Fibroblast of peridontal ligament (primary cell): ENCODE measurements at regions not wholly inside any gene's neighbourhood (a gene's known extent, or its start where the extent isn't known, plus 50 kb on each side); places are given as distances from the start of the nearest gene placed in this dataset.

Source experiments
- DNase-seq: peaks from one replicate; pipeline ENCODE4 v3.0.0-alpha.2; 2010; ENCODE audit errors: extremely low read depth

GRCh38 chr2:18425210-18425703 is 135.2 kb downstream of the RDH14 start:
- DNase-seq, result peak; percentile 29

- peak; percentile 29 for DNase-seq
Observed at GRCh38 chr2:18423636-18424035, 136.8 kb downstream of the RDH14 start.

GRCh38 chr2:18422432-18423165 is 137.9 kb downstream of the RDH14 start:
- DNase-seq, result no peak

- DNase-seq, result peak; percentile 87
Observed at GRCh38 chr2:18413676-18414396, 146.6 kb downstream of the RDH14 start.

GRCh38 chr2:18412980-18413675 is 147.3 kb downstream of the RDH14 start:
- peak; percentile 50 for DNase-seq

GRCh38 chr2:18411626-18412025 is 148.8 kb downstream of the RDH14 start:
- peak; percentile 75 for DNase-seq

GRCh38 chr2:18410543-18410942 is 149.9 kb downstream of the RDH14 start:
- DNase-seq, result no peak

- DNase-seq, result no peak
Observed at GRCh38 chr2:18408638-18409037, 151.8 kb downstream of the RDH14 start.

GRCh38 chr2:18406219-18406618 is 154.2 kb downstream of the RDH14 start:
- DNase-seq, result no peak

- DNase-seq, result no peak
Observed at GRCh38 chr2:18404708-18405107, 155.7 kb downstream of the RDH14 start.

GRCh38 chr2:18403921-18404522 is 156.4 kb downstream of the RDH14 start:
- DNase-seq, result peak; percentile 28

- DNase-seq, result peak; percentile 64
Observed at GRCh38 chr2:18402831-18403230, 157.6 kb downstream of the RDH14 start.

GRCh38 chr2:18401471-18401870 is 159.0 kb downstream of the RDH14 start:
- DNase-seq, result no peak

- DNase-seq, result no peak
Observed at GRCh38 chr2:18399601-18400000, 160.9 kb downstream of the RDH14 start.

GRCh38 chr2:18398833-18399232 is 161.6 kb downstream of the RDH14 start:
- DNase-seq, result peak; percentile 76

GRCh38 chr2:18396329-18397010 is 164.0 kb downstream of the RDH14 start:
- DNase-seq, result no peak

- DNase-seq, result no peak
Observed at GRCh38 chr2:18395555-18395954, 164.9 kb downstream of the RDH14 start.

- DNase-seq, result peak; percentile 89
Observed at GRCh38 chr2:18387441-18388206, 172.8 kb downstream of the RDH14 start.

- DNase-seq, result no peak
Observed at GRCh38 chr2:18384242-18384641, 176.2 kb downstream of the RDH14 start.

- peak; percentile 86 for DNase-seq
Observed at GRCh38 chr2:18381386-18381785, 179.1 kb downstream of the RDH14 start.

- DNase-seq, result no peak
Observed at GRCh38 chr2:18380321-18380720, 180.1 kb downstream of the RDH14 start.
